22Rv1 (cell line): ENCODE measurements at regions not wholly inside any gene's neighbourhood (a gene's known extent, or its start where the extent isn't known, plus 50 kb on each side); places are given as distances from the start of the nearest gene placed in this dataset.

Source experiments
- CTCF ChIP-seq: fragments of 450-650 bp; IDR thresholded peaks from 2 replicates; pipeline ENCODE4 v1.5.1; 2017; ENCODE audit warnings: mild to moderate bottlenecking
- ZFX ChIP-seq: fragments of 450-650 bp; IDR thresholded peaks from 2 replicates; pipeline ENCODE4 v1.6.1; 2017; ENCODE audit warnings: antibody characterized with exemption, borderline replicate concordance

- no peak for TF ChIP-seq CTCF
- TF ChIP-seq ZFX: no peak
Measured at GRCh38 chr6:147009358-147009757, 194.9 kb upstream of the STXBP5 start.
